ENCODE measurements at regions not wholly inside any gene's neighbourhood (a gene's known extent, or its start where the extent isn't known, plus 50 kb on each side); places are given as distances from the start of the nearest gene placed in this dataset.
A peak's percentile ranks its signal among the peaks of the same experiment; 100 is the strongest.
"Not testable (repeated sequence)": the region's sequence is repeated elsewhere in the genome, so short reads cannot be mapped to it uniquely, and the experiment has no call there.

- intact Hi-C loops (cut with DNase I) = no loop called here
- no peak for DNase-seq
Observed at GRCh38 chr11:24271798-24272197, 225.1 kb upstream of the LUZP2 start.

- DNase-seq = peak in 3 of 10 donors; percentile 52 to 64 (median 62)
- intact Hi-C loops (cut with DNase I) = not testable (repeated sequence)
Observed at GRCh38 chr11:24274214-24274781, 222.6 kb upstream of the LUZP2 start.

DNA sequence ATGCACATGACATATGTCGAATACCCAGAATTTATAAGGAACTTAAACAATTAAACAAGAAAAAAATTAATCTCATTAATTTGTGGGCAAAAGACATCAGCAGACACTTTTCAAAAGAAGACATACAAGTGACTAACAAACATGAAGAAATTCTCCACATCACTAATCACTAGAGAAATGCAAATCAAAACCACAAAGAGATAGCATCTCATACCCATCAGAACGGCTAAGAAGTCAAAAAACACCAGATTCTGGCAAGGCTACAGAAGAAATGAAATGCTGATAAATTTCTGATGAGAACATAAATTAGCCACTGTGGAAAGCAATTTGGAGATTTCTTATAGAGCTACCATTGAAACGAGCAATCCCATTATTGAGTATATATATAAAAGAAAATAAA is 210.6 kb upstream of the LUZP2 start:
- intact Hi-C loops (cut with DNase I) = no loop called here

DNA sequence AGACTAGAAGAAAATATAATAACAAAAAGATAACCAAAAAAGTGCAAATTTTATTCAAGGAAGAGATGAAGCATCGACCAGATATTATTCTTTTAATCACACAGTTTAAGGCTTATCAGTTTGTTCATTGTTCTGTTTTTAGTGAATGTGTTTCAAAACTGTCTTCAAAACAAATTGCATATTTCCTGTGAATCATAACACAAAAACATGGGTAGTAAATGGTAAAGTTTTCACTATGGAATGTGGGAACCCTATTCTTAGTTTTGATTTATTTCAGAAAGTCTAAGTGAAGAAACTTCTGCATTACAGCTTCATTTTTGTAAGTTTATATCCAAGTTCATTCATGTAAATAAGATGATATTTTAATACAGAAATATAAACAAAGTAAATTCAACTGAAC is 207.6 kb upstream of the LUZP2 start:
- DNase-seq = no peak
- intact Hi-C loops (cut with DNase I) = no loop called here

More for the DNA sequence above, 210.6 kb upstream of the LUZP2 start:
- no peak for DNase-seq

DNA sequence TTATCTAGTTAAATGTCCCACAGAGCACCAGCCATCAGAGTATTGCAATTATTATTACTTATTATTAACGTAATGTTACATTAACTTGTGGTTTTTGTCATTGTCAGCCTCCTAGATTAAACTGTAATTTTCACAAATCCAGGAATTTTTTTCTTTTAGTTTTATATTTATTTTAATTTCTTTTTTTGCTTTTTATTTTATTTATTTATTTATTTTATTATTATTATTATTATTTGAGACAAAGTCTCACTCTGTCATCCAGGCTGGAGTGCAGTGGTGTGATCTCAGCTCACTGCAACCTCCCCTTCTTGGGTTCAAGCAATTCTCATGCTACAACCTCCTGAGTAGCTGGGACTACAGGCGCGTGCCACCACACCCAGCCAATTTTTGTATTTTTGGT is 202.9 kb upstream of the LUZP2 start:
- intact Hi-C loops (cut with DNase I) = no loop called here
- no peak for DNase-seq

GRCh38 chr11:24295360-24295759 is 201.5 kb upstream of the LUZP2 start:
- no peak for DNase-seq
- intact Hi-C loops (cut with DNase I) = no loop called here

- DNase-seq = no peak
- intact Hi-C loops (cut with DNase I) = no loop called here
Observed at GRCh38 chr11:24297461-24297860, 199.4 kb upstream of the LUZP2 start.

DNA sequence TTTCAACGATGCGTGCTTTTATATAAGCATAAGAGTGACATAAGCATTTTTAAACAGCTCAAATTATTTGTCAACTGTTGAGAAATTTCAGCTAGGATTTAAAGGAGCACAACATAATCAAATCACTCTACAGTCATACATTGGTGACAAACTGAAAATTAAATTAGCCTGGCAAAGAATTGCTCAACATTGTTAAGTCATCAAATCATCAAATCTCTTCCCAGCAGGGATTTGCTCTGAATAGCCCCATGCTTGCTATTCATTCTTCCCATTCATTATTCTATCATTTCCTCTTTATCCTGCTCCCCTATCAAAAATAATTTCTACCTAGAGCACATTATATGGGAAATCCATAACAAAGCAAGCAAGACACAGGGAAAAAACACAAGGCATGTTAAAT is 198.7 kb upstream of the LUZP2 start:
- intact Hi-C loops (cut with DNase I) = no loop called here
- DNase-seq = no peak

DNA sequence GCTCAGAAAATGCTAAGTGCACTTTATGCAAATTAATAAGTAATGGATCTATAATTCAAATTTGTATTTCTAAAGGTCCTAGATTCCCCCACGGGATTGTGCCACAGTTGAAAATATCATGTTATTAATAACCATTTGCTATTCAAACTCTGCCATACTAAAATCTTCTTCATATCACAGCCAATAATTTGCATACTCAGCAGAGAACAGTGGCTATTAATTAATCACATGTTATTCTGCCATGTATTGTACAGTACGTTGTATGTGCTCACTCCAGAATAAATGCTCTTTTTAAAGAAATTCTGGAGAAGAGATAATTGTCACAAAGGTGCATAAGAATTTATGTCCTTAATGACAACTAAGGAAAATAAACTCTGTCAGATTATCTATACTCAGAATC is 184.9 kb upstream of the LUZP2 start:
- DNase-seq = no peak
- intact Hi-C loops (cut with DNase I) = no loop called here

- intact Hi-C loops (cut with DNase I) = no loop called here
- DNase-seq = no peak
Observed at GRCh38 chr11:24312464-24313238, 184.2 kb upstream of the LUZP2 start.

GRCh38 chr11:24321229-24321628 is 175.6 kb upstream of the LUZP2 start:
- intact Hi-C loops (cut with DNase I) = no loop called here
- no peak for DNase-seq

DNA sequence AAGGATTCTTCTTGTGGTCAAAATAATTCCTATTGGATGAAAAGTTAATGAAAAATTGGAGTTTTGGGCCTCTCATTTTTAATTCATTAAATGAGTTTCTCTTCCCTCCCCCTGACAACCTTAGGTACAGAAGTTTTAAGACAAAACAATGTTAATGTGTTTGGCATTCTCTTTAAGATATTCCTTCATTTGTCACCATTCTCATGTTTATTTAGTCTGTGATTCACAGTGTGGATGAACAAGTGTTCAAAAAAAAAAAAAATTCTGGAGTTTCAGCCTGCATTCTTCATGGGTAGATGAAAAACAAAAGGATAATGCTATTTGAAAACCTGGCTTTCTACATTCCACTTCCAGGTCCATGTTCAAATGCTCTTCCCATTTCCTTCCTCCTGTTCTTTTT is 172.6 kb upstream of the LUZP2 start:
- intact Hi-C loops (cut with DNase I) = no loop called here
- no peak for DNase-seq

DNA sequence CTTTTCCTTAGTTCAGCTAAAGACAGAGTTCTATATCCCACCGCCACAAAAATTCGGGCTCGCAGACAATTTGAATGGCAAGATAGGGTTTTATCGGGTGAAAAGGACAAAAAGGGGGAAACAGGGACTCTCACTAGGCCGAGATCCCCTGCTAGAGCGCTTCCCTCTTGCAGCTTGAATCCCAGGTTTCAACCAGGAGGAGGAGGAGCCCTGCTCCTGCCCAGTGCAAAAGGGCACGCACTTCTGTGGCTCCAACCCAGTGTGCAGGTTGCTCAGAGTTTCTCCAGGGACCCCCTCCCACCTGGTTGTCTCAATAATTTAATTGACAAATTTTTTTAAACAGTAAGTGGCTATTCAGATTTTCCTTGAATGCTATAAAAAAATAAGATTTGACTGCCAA is 152.6 kb upstream of the LUZP2 start:
- intact Hi-C loops (cut with DNase I) = no loop called here
- DNase-seq = no peak

GRCh38 chr11:24348908-24349307 is 147.9 kb upstream of the LUZP2 start:
- intact Hi-C loops (cut with DNase I) = no loop called here
- no peak for DNase-seq

DNA sequence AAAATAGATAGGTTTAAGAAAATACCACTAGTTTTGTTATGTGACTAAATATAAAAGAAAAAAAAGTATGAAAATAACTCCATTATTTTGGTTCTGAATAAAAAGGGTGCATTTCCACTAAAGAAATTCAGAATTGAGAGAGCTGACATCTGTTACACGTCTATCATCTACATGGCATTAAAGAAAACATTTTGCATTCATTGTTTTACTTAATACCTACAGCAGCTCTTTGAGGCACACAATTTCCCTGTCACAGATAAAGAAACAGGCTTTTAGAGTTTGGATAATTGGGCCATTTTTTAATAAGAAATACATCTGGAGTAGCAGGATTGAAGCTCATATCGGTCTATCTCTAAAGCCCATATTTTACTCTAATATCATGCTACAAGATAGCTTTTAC is 145.7 kb upstream of the LUZP2 start:
- intact Hi-C loops (cut with DNase I) = no loop called here
- DNase-seq = no peak

GRCh38 chr11:24356501-24356900 is 140.4 kb upstream of the LUZP2 start:
- intact Hi-C loops (cut with DNase I) = no loop called here
- DNase-seq = no peak

GRCh38 chr11:24357620-24358410 is 139.0 kb upstream of the LUZP2 start:
- intact Hi-C loops (cut with DNase I) = no loop called here
- peak in 1 of 10 donors; percentile 20 for DNase-seq

DNA sequence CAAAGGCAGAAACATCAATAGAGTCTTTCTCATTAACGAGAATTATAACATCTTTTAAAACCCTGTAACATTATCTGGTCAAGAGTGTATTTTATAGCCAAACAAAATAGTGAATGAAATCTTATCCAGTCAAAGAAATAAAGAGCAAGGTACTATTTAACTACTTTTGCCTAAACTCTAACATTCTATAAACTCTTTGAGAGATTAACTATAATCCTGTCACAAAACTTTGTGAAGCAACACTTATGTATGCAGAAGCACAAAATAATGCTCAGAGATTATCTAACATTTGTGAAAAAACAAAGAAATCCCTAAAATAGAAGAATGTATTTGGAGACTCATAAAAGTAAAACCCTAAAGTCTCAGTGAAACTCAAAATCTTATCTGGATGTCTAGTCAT is 124.4 kb upstream of the LUZP2 start:
- intact Hi-C loops (cut with DNase I) = no loop called here
- no peak for DNase-seq

- intact Hi-C loops (cut with DNase I) = no loop called here
- DNase-seq = no peak
Observed at GRCh38 chr11:24373516-24373915, 123.3 kb upstream of the LUZP2 start.

- intact Hi-C loops (cut with DNase I) = no loop called here
- no peak for DNase-seq
Observed at GRCh38 chr11:24375351-24375750, 121.5 kb upstream of the LUZP2 start.

DNA sequence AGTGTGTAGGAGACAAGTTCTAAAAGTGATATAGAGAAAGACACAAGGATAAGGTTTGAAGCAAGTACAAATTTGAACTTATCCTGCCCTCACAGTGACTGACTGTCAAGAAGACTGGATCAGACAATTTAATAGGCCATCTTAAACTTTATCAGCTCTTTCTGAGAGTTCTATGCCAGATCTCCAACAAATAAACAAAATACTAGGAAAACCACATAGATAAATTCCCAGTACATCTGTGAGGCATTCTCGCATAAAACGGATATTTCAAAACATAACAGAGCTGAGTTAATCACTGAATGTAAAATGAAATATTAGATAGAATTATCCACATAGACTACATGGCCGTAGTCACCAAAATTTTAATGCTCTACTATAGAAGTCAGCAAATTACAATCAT is 120.9 kb upstream of the LUZP2 start:
- no peak for DNase-seq
- intact Hi-C loops (cut with DNase I) = no loop called here

DNA sequence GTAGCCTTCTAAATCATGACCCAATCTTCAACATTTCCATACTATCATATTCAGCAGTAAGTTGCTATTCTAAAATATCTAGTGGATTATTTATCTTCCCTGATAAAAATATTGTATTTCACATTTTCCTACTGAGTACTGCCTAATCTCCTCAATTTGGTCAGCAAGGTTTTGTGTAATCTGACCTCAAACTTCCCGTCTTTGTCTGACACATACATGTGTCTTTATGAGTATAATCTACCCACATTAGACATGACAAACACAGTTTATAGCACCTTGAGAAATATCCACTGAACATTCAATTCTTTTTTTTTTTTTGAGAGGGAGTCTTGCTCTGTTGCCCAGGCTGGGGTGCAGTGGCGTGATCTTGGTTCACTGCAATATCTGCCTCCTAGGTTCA is 113.7 kb upstream of the LUZP2 start:
- intact Hi-C loops (cut with DNase I) = no loop called here
- DNase-seq = no peak

Measured in posterior cingulate gyrus (tissue), 11 donors.